ENCODE measurements at regions not wholly inside any gene's neighbourhood (a gene's known extent, or its start where the extent isn't known, plus 50 kb on each side); places are given as distances from the start of the nearest gene placed in this dataset.
"Not testable (repeated sequence)": the region's sequence is repeated elsewhere in the genome, so short reads cannot be mapped to it uniquely, and the experiment has no call there.

- not testable (repeated sequence) for H3K27me3 Mint-ChIP-seq, DNase-seq, H3K4me1 Mint-ChIP-seq, H3K9me3 Mint-ChIP-seq, H3K4me3 Mint-ChIP-seq, H3K36me3 Mint-ChIP-seq, H3K27ac Mint-ChIP-seq
Observed at GRCh38 chr2:43004126-43004865, 211.9 kb upstream of the HAAO start.

GRCh38 chr2:43003702-43004101 is 211.3 kb upstream of the HAAO start:
- DNase-seq: no peak

GRCh38 chr2:43001787-43002468 is 209.5 kb upstream of the HAAO start:
- no peak for DNase-seq
- Mint-ChIP-seq H3K36me3 (no peaks in the 10 kb centered on the region), H3K27me3 (no peaks in the 10 kb centered on the region), H3K9me3 (no peaks in the 10 kb centered on the region), H3K27ac (no peak overlapping the region), H3K4me3 (no peak overlapping the region), H3K4me1 (no peaks in the 10 kb centered on the region)

More at GRCh38 chr2:43003702-43004101, 211.3 kb upstream of the HAAO start:
- H3K4me1 Mint-ChIP-seq: no peaks in the 10 kb centered on the region
- no peaks in the 10 kb centered on the region for H3K36me3 Mint-ChIP-seq
- H3K27me3 Mint-ChIP-seq: no peaks in the 10 kb centered on the region
- no peak overlapping the region for H3K27ac Mint-ChIP-seq
- peaks cover 2% of the 10 kb centered on the region for H3K9me3 Mint-ChIP-seq
- H3K4me3 Mint-ChIP-seq: no peak overlapping the region

- Mint-ChIP-seq H3K27ac (no peak overlapping the region), H3K4me3 (no peak overlapping the region), H3K36me3 (no peaks in the 10 kb centered on the region), H3K27me3 (no peaks in the 10 kb centered on the region), H3K4me1 (no peaks in the 10 kb centered on the region), H3K9me3 (no peaks in the 10 kb centered on the region)
- DNase-seq: no peak
Observed at GRCh38 chr2:43001055-43001378, 208.6 kb upstream of the HAAO start.

- H3K4me1 Mint-ChIP-seq: no peaks in the 10 kb centered on the region
- no peak overlapping the region for H3K27ac Mint-ChIP-seq
- H3K27me3 Mint-ChIP-seq: no peaks in the 10 kb centered on the region
- H3K4me3 Mint-ChIP-seq: no peak overlapping the region
- H3K9me3 Mint-ChIP-seq: peaks cover 4% of the 10 kb centered on the region
- H3K36me3 Mint-ChIP-seq: no peaks in the 10 kb centered on the region
- DNase-seq: no peak
Observed at GRCh38 chr2:43000242-43001054, 208.1 kb upstream of the HAAO start.

- Mint-ChIP-seq H3K27me3 (no peaks in the 10 kb centered on the region), H3K4me3 (no peak overlapping the region), H3K4me1 (no peaks in the 10 kb centered on the region), H3K36me3 (no peaks in the 10 kb centered on the region), H3K9me3 (peaks cover 4% of the 10 kb centered on the region), H3K27ac (no peak overlapping the region)
- no peak for DNase-seq
Observed at GRCh38 chr2:42999856-43000241, 207.5 kb upstream of the HAAO start.

- peaks cover 4% of the 10 kb centered on the region for H3K9me3 Mint-ChIP-seq
- no peak for DNase-seq
- no peak overlapping the region for H3K4me3 Mint-ChIP-seq
- no peak overlapping the region for H3K27ac Mint-ChIP-seq
- no peaks in the 10 kb centered on the region for H3K27me3 Mint-ChIP-seq
- no peaks in the 10 kb centered on the region for H3K4me1 Mint-ChIP-seq
- no peaks in the 10 kb centered on the region for H3K36me3 Mint-ChIP-seq
Observed at GRCh38 chr2:42999391-42999841, 207.0 kb upstream of the HAAO start.

- Mint-ChIP-seq H3K27me3 (no peaks in the 10 kb centered on the region), H3K4me3 (no peak overlapping the region), H3K9me3 (peaks cover 4% of the 10 kb centered on the region), H3K27ac (no peak overlapping the region), H3K36me3 (no peaks in the 10 kb centered on the region), H3K4me1 (no peaks in the 10 kb centered on the region)
- DNase-seq: no peak
Observed at GRCh38 chr2:42998721-42999120, 206.3 kb upstream of the HAAO start.

- no peaks in the 10 kb centered on the region for H3K36me3 Mint-ChIP-seq
- DNase-seq: no peak
- H3K27me3 Mint-ChIP-seq: no peaks in the 10 kb centered on the region
- peaks cover 4% of the 10 kb centered on the region for H3K9me3 Mint-ChIP-seq
- H3K4me3 Mint-ChIP-seq: no peak overlapping the region
- H3K27ac Mint-ChIP-seq: no peak overlapping the region
- no peaks in the 10 kb centered on the region for H3K4me1 Mint-ChIP-seq
Observed at GRCh38 chr2:42996528-42996927, 204.1 kb upstream of the HAAO start.

GRCh38 chr2:42995752-42996422 is 203.5 kb upstream of the HAAO start:
- no peaks in the 10 kb centered on the region for H3K36me3 Mint-ChIP-seq

GRCh38 chr2:42989283-42990081 is 197.1 kb upstream of the HAAO start:
- not testable (repeated sequence) for H3K9me3 Mint-ChIP-seq, H3K27me3 Mint-ChIP-seq, H3K4me3 Mint-ChIP-seq

More at GRCh38 chr2:42995752-42996422, 203.5 kb upstream of the HAAO start:
- Mint-ChIP-seq H3K9me3 (peaks cover 4% of the 10 kb centered on the region), H3K27me3 (no peaks in the 10 kb centered on the region), H3K27ac (no peak overlapping the region), H3K4me3 (no peak overlapping the region), H3K4me1 (no peaks in the 10 kb centered on the region)
- no peak for DNase-seq

GRCh38 chr2:42988055-42988454 is 195.7 kb upstream of the HAAO start:
- H3K4me1 Mint-ChIP-seq, H3K36me3 Mint-ChIP-seq, DNase-seq, H3K4me3 Mint-ChIP-seq, H3K27me3 Mint-ChIP-seq, H3K27ac Mint-ChIP-seq, H3K9me3 Mint-ChIP-seq: not testable (repeated sequence)

More at GRCh38 chr2:42989283-42990081, 197.1 kb upstream of the HAAO start:
- not testable (repeated sequence) for H3K36me3 Mint-ChIP-seq, DNase-seq, H3K27ac Mint-ChIP-seq, H3K4me1 Mint-ChIP-seq

GRCh38 chr2:42987112-42987922 is 194.9 kb upstream of the HAAO start:
- Mint-ChIP-seq H3K4me1 (no peaks in the 10 kb centered on the region), H3K4me3 (no peak overlapping the region), H3K27me3 (no peaks in the 10 kb centered on the region), H3K9me3 (peaks cover 3% of the 10 kb centered on the region), H3K27ac (no peak overlapping the region), H3K36me3 (no peaks in the 10 kb centered on the region)
- no peak for DNase-seq

- Mint-ChIP-seq H3K36me3 (no peaks in the 10 kb centered on the region), H3K27me3 (no peaks in the 10 kb centered on the region), H3K27ac (no peak overlapping the region), H3K4me3 (no peak overlapping the region), H3K4me1 (no peaks in the 10 kb centered on the region), H3K9me3 (no peaks in the 10 kb centered on the region)
- DNase-seq: no peak
Observed at GRCh38 chr2:42984617-42985016, 192.2 kb upstream of the HAAO start.
